Activated T-helper 17 cell treated with anti-CD3 and anti-CD28 coated beads, Interleukin-2, amount 50 U/mL, for 72 hours (primary cell): ENCODE measurements at regions not wholly inside any gene's neighbourhood (a gene's known extent, or its start where the extent isn't known, plus 50 kb on each side); places are given as distances from the start of the nearest gene placed in this dataset.
"Not testable (repeated sequence)": the region's sequence is repeated elsewhere in the genome, so short reads cannot be mapped to it uniquely, and the experiment has no call there.

Source experiments
- ATAC-seq: fragments of 150-1000 bp; cut with Tn5 transposase; replicated peaks from 2 replicates; pipeline ENCODE4 v1.10.0; 2021; ENCODE audit warnings: mild to moderate bottlenecking, moderate library complexity
- H3K27ac Mint-ChIP-seq: one replicate; pipeline ENCODE4 v1.8.0; 2022; ENCODE audit warnings: mixed read lengths
- H3K27me3 Mint-ChIP-seq: one replicate; pipeline ENCODE4 v1.8.0; 2022; ENCODE audit warnings: mixed read lengths
- H3K36me3 Mint-ChIP-seq: one replicate; pipeline ENCODE4 v1.8.0; 2022; ENCODE audit warnings: low read depth, mild to moderate bottlenecking, mixed read lengths
- H3K4me1 Mint-ChIP-seq: one replicate; pipeline ENCODE4 v1.8.0; 2022; ENCODE audit warnings: mixed read lengths
- H3K4me3 Mint-ChIP-seq: one replicate; pipeline ENCODE4 v1.8.0; 2022; ENCODE audit warnings: mild to moderate bottlenecking, mixed read lengths
- H3K9me3 Mint-ChIP-seq: one replicate; pipeline ENCODE4 v1.8.0; 2022; ENCODE audit warnings: mixed read lengths

GRCh38 chr1:70720521-70720920 lies 309.5 kb downstream of the CTH start:
- Mint-ChIP-seq H3K4me3 (no peak overlapping the region), H3K27me3 (no peaks in the 10 kb centered on the region), H3K4me1 (no peaks in the 10 kb centered on the region), H3K27ac (no peak overlapping the region), H3K36me3 (no peaks in the 10 kb centered on the region), H3K9me3 (peaks cover 18% of the 10 kb centered on the region)
- no peak for ATAC-seq

- Mint-ChIP-seq H3K27me3 (no peaks in the 10 kb centered on the region), H3K27ac (no peak overlapping the region), H3K36me3 (no peaks in the 10 kb centered on the region), H3K4me1 (no peaks in the 10 kb centered on the region), H3K9me3 (peaks cover 25% of the 10 kb centered on the region), H3K4me3 (no peak overlapping the region)
- ATAC-seq, result no peak
These were observed 316.9 kb downstream of the CTH start for GRCh38 chr1:70727886-70728489.

- H3K9me3 Mint-ChIP-seq, H3K4me1 Mint-ChIP-seq, ATAC-seq, H3K27ac Mint-ChIP-seq, H3K27me3 Mint-ChIP-seq, H3K36me3 Mint-ChIP-seq, H3K4me3 Mint-ChIP-seq: not testable (repeated sequence)
These were observed 311.1 kb downstream of the PTGER3 start for GRCh38 chr1:70736518-70736917.

- H3K4me3 Mint-ChIP-seq, result no peak overlapping the region
These were observed 310.5 kb downstream of the PTGER3 start for GRCh38 chr1:70737125-70737524.

GRCh38 chr1:70738624-70739023 lies 309.0 kb downstream of the PTGER3 start:
- peaks cover 6% of the 10 kb centered on the region for H3K9me3 Mint-ChIP-seq
- H3K36me3 Mint-ChIP-seq, result no peaks in the 10 kb centered on the region
- H3K27ac Mint-ChIP-seq, result no peak overlapping the region
- H3K4me3 Mint-ChIP-seq, result no peak overlapping the region
- no peaks in the 10 kb centered on the region for H3K4me1 Mint-ChIP-seq
- no peaks in the 10 kb centered on the region for H3K27me3 Mint-ChIP-seq
- ATAC-seq, result no peak

More at GRCh38 chr1:70737125-70737524, 310.5 kb downstream of the PTGER3 start:
- Mint-ChIP-seq H3K27me3 (no peaks in the 10 kb centered on the region), H3K27ac (no peak overlapping the region), H3K4me1 (no peaks in the 10 kb centered on the region), H3K9me3 (peaks cover 6% of the 10 kb centered on the region), H3K36me3 (no peaks in the 10 kb centered on the region)
- ATAC-seq, result no peak

- ATAC-seq, result no peak
- H3K36me3 Mint-ChIP-seq, result no peaks in the 10 kb centered on the region
- H3K4me3 Mint-ChIP-seq, result no peak overlapping the region
- no peak overlapping the region for H3K27ac Mint-ChIP-seq
- no peaks in the 10 kb centered on the region for H3K4me1 Mint-ChIP-seq
- H3K27me3 Mint-ChIP-seq, result no peaks in the 10 kb centered on the region
- peaks cover 18% of the 10 kb centered on the region for H3K9me3 Mint-ChIP-seq
These were observed 302.4 kb downstream of the PTGER3 start for GRCh38 chr1:70745199-70745598.

- H3K27ac Mint-ChIP-seq, ATAC-seq, H3K36me3 Mint-ChIP-seq, H3K4me1 Mint-ChIP-seq, H3K27me3 Mint-ChIP-seq, H3K4me3 Mint-ChIP-seq: not testable (repeated sequence)
- H3K9me3 Mint-ChIP-seq, result peaks cover 21% of the 10 kb centered on the region
These were observed 301.6 kb downstream of the PTGER3 start for GRCh38 chr1:70746062-70746461.

- not testable (repeated sequence) for H3K27me3 Mint-ChIP-seq, H3K4me3 Mint-ChIP-seq, H3K4me1 Mint-ChIP-seq, ATAC-seq, H3K36me3 Mint-ChIP-seq, H3K27ac Mint-ChIP-seq
- peaks cover 18% of the 10 kb centered on the region for H3K9me3 Mint-ChIP-seq
These were observed 300.5 kb downstream of the PTGER3 start for GRCh38 chr1:70747123-70747522.

- not testable (repeated sequence) for H3K27me3 Mint-ChIP-seq, H3K4me1 Mint-ChIP-seq, H3K36me3 Mint-ChIP-seq, H3K27ac Mint-ChIP-seq, ATAC-seq, H3K4me3 Mint-ChIP-seq
- H3K9me3 Mint-ChIP-seq, result peaks cover 27% of the 10 kb centered on the region
These were observed 295.8 kb downstream of the PTGER3 start for GRCh38 chr1:70751676-70752287.

GRCh38 chr1:70754701-70755100 lies 292.9 kb downstream of the PTGER3 start:
- Mint-ChIP-seq H3K9me3 (peaks cover 19% of the 10 kb centered on the region), H3K27me3 (no peaks in the 10 kb centered on the region), H3K27ac (no peak overlapping the region), H3K4me3 (no peak overlapping the region), H3K4me1 (no peaks in the 10 kb centered on the region), H3K36me3 (no peaks in the 10 kb centered on the region)
- ATAC-seq, result no peak

- ATAC-seq, result no peak
- Mint-ChIP-seq H3K27me3 (no peaks in the 10 kb centered on the region), H3K9me3 (peaks cover 12% of the 10 kb centered on the region), H3K27ac (no peak overlapping the region), H3K36me3 (no peaks in the 10 kb centered on the region), H3K4me1 (no peaks in the 10 kb centered on the region), H3K4me3 (no peak overlapping the region)
These were observed 287.5 kb downstream of the PTGER3 start for GRCh38 chr1:70760154-70760553.

GRCh38 chr1:70762386-70762785 lies 285.2 kb downstream of the PTGER3 start:
- ATAC-seq, result no peak
- H3K4me3 Mint-ChIP-seq, result no peak overlapping the region
- H3K4me1 Mint-ChIP-seq, result no peaks in the 10 kb centered on the region
- no peak overlapping the region for H3K27ac Mint-ChIP-seq
- H3K27me3 Mint-ChIP-seq, result no peaks in the 10 kb centered on the region
- peaks cover 5% of the 10 kb centered on the region for H3K9me3 Mint-ChIP-seq
- H3K36me3 Mint-ChIP-seq, result no peaks in the 10 kb centered on the region

- no peak overlapping the region for H3K4me3 Mint-ChIP-seq
- H3K36me3 Mint-ChIP-seq, result no peaks in the 10 kb centered on the region
- H3K27ac Mint-ChIP-seq, result no peak overlapping the region
- H3K4me1 Mint-ChIP-seq, result no peaks in the 10 kb centered on the region
- H3K9me3 Mint-ChIP-seq, result peaks cover 5% of the 10 kb centered on the region
- no peaks in the 10 kb centered on the region for H3K27me3 Mint-ChIP-seq
- no peak for ATAC-seq
These were observed 282.9 kb downstream of the PTGER3 start for GRCh38 chr1:70764747-70765146.

- no peaks in the 10 kb centered on the region for H3K27me3 Mint-ChIP-seq
- no peak for ATAC-seq
- no peak overlapping the region for H3K4me3 Mint-ChIP-seq
- H3K9me3 Mint-ChIP-seq, result peaks cover 21% of the 10 kb centered on the region
- H3K36me3 Mint-ChIP-seq, result no peaks in the 10 kb centered on the region
- no peak overlapping the region for H3K27ac Mint-ChIP-seq
- H3K4me1 Mint-ChIP-seq, result no peaks in the 10 kb centered on the region
These were observed 280.2 kb downstream of the PTGER3 start for GRCh38 chr1:70767377-70767776.

- H3K4me3 Mint-ChIP-seq, result no peak overlapping the region
- peaks cover 18% of the 10 kb centered on the region for H3K9me3 Mint-ChIP-seq
- H3K36me3 Mint-ChIP-seq, result no peaks in the 10 kb centered on the region
- no peaks in the 10 kb centered on the region for H3K4me1 Mint-ChIP-seq
- H3K27me3 Mint-ChIP-seq, result no peaks in the 10 kb centered on the region
- ATAC-seq, result no peak
- H3K27ac Mint-ChIP-seq, result no peak overlapping the region
These were observed 279.4 kb downstream of the PTGER3 start for GRCh38 chr1:70768216-70768615.
